NCI-H460 (cell line): ENCODE measurements at regions not wholly inside any gene's neighbourhood (a gene's known extent, or its start where the extent isn't known, plus 50 kb on each side); places are given as distances from the start of the nearest gene placed in this dataset.
"Not testable (repeated sequence)": the region's sequence is repeated elsewhere in the genome, so short reads cannot be mapped to it uniquely, and the experiment has no call there.

Experiments used
- DNase-seq: peaks from one replicate; pipeline ENCODE4 v3.0.0-alpha.2; 2016; ENCODE audit warnings: low read depth; ENCODE audit errors: extremely low read depth

GRCh38 chr5:123294544-123294943 is 128.7 kb downstream of the CEP120 start:
- DNase-seq = no peak

GRCh38 chr5:123289210-123289609 is 134.0 kb downstream of the CEP120 start:
- no peak for DNase-seq

DNA sequence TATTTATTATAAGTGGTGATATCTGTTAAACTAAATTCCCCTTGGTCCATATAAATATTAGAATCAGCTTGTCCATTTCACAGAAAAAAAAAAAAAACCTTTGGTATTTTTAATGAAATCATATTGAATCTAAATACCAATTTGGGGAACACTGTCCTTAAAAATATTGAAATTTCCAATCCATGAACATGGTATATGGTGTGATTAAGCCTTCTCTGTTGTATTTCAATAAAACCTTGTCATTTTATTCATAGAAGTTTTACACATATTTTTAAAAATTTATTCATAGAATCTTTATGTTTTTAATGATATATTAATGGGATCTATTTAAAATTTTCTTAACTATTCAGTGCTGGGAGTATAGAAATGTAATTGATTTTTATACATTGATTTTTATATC is 135.3 kb downstream of the CEP120 start:
- DNase-seq = no peak

- DNase-seq = no peak
These were observed 136.3 kb downstream of the CEP120 start for GRCh38 chr5:123286891-123287290.

DNA sequence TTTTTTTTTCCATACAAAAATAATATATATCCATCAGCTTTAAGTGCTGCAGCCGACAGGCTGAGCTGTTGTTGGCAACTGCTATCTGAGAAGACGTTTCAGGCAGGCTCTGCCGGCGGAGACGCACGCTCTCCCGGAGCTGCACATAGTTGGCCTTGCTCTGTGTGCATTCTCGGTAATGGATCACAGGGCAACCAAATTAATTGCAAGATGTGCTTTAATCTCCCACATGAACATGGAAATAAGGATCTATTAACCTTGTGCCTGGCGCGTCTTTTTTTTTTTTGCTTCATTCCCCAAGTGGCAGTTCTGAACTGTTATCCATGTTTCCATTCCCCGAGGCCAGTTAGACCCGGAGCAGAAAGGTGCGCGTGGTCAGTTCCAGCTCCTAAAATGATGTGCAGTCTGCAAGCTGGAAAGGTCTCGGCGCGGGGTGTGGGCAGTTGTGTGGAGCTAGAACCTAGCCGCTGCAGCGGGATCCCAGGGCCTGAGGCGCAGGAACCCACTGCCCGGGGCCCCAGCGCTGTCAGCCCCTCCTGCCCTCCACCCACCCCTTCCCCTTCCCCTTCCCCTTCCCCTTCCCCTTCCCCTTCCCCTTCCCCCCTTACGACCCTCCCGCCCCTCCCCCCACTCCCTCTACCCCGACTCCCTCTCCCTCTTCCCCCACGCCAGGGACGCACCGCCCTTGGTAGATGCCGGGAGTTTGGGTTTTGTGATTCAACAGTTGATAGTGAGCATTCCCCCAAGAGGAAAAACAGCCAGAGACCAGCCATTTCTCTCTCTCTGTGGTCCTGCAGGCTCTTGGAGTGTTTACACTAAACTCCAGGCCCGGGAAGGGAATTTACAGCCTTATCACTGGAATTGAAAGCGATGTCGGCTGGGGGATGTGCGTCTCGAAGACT is 137.8 kb downstream of the CEP120 start:
- DNase-seq = no peak

DNA sequence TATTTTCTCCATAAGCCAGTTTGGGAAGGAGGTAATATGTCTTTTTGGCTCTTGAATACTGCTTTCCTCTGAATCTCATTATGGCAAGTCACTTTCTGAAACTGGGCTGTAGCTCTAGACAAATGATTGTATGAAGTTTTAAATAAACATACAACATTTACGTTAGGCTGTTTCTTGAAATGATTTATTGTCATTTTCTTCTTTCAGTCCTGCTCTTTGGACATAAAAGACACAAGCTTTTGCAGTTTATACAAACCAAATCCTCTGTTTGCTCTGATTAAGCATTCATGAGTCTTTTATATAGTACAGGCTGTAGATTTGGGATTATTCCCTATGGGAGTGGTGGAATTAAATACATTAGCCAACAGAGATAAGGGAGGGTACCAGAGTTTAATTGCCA is 139.7 kb downstream of the CEP120 start:
- no peak for DNase-seq

GRCh38 chr5:123283031-123283430 is 140.2 kb downstream of the CEP120 start:
- DNase-seq = no peak

DNA sequence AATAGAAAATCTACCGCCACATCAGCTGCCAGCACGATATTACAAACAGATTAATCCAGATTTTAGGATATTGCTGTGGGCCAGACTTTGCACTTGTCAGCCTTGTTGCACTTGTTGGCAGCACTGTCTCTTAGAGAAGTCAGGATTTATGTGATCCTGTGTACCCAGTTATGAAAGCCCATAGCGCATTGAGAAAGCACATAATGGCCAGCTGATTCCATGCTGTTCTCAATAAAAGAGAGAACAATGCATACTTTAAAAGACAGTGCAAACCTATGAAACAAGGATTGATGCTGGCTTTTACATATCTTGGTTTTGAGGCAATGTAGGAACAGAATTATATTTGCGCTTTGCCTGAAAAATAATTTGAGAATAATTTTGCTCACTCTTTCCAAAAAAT is 140.8 kb downstream of the CEP120 start:
- DNase-seq = no peak

DNA sequence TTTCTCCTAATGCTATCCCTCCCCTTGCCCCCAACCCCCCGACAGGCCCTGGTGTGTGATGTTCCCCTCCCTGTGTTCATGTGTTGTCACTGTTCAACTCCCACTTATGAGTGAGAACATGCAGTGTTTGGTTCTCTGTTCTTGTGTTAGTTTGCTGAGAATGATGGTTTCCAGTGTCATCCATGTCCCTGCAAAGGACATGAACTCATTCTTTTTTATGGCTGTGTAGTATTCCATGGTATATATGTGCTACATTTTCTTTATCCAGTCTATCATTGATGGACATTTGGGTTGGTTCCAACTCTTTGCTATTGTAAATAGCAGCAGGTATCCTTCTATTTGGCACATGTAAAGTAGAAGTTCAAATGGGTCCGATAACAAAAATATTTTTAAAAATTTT is 142.3 kb downstream of the CEP120 start:
- DNase-seq = not testable (repeated sequence)

- DNase-seq = no peak
These were observed 144.1 kb downstream of the CEP120 start for GRCh38 chr5:123279136-123279535.

GRCh38 chr5:123278284-123278683 is 144.9 kb downstream of the CEP120 start:
- DNase-seq = no peak

GRCh38 chr5:123273984-123274383 is 149.2 kb downstream of the CEP120 start:
- DNase-seq = no peak

DNA sequence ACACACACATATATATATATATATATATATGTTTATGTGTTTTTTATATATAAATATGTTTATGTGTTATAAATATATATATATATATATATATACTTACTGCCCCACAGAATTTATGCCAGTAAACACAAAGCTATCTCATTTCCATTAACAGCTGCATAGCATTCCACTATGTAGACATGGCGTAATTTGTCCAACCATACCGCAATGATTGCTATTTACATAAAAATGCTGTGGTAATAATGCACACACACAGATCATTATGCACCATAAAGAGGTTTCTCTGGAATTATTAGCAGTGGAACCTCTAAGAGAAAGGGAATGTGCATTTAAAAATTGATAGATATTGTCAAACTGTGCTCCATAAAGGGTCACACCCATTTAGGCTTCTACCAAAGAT is 150.1 kb downstream of the CEP120 start:
- no peak for DNase-seq

DNA sequence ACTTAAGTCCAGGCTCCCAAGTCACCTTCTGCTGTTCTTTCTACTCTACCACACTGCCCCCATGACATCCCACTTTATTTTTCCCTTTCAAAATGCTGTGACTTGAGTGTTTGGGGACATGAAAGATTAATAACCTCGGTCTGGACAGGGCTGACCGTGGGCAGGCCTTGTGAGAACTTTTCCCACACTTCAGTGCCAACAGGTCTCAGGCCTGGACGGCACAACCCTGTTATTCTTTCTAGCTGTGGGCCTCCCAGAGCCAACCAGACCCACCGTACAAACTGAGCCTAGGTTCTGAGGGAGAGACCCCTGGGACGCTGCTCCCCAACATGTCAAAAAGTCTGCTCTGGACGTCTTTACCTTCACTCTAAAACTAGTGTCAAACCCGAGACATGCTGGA is 153.4 kb downstream of the CEP120 start:
- DNase-seq = no peak

- no peak for DNase-seq
These were observed 153.8 kb downstream of the CEP120 start for GRCh38 chr5:123269436-123269835.

GRCh38 chr5:123266365-123266764 is 156.8 kb downstream of the CEP120 start:
- DNase-seq = no peak

DNA sequence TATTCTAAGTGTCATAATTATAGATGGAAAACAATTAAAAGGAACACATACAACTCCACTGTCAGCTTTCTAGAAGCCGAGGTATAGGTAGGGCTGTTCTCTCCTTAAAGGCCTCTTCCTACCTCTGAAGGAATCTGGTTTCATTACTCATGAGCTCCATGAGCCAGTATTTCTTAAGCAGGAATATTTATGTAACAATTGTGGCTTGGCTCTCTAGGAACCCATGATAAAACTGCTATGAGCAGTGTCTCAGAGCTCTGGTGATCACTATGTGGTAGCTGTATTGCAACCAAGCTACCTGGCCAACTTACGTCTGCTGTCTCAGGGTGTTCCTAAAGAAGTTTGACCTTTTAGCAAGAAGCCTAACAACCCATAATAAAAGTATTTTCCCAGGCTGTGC is 157.7 kb downstream of the CEP120 start:
- DNase-seq = no peak

DNA sequence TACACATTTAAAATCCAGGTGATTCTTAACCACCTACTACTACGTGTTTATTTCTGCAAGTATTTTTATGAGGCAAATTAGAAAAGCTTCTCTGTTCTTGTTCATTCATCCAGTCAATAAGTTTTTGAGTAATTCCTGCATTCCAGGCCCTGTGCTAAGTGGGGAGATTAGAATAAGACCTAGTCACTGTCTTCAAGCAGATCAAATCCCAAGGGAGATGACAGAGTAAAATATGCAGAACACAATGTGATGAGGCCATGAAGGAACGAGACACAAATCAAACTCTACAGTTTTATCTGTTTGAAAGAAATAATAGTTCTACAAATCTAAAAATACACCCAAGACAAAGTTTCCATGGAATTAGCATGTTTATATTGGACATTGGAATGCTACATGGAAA is 158.8 kb downstream of the CEP120 start:
- DNase-seq = no peak

DNA sequence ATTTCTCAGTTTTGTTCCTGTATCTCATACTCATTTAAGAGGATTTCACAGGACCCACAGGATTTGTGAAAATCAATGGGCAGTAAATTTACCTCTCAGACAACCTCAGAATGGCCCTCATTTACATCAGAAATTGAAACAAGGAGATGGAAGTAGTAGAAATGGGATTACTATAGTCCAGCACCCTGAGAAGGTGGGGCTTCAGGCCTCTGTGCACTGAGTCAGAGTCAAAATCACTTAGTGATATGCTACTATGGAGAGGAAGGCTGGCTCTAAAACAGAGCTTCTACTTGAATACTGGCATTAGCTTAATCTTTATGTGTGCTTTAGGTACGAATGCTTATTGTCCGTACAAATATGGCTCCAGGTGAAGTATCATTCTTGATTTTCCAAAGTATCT is 159.3 kb downstream of the CEP120 start:
- no peak for DNase-seq

DNA sequence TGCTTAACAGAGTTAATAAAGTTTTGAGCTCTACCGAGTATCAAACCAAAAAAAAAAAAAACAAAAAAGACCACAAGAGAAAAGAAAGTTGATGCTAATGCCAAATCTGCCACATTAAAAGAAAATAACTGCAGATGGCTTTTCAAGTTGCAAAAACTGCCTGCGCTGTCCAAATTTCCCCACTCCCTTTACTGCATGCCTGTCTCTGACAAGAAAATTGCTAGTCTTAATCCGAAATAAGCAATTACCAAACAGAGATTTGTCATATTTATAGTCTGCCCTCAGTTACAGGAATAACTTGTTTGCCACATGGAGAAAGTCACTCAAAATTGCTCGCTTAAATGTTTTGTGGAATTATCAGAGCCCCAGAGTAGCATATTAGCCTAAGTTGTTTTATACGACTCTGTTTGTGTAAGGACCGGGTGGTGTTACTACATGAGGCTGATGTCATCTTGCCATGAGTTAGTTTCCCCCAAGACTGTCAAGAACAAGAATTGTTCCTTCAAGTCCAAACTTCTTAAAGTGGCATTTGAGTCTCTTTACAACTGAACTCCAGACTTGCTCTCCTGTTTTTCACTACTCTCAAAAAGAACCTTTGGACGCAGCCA is 160.9 kb downstream of the CEP120 start:
- no peak for DNase-seq

DNA sequence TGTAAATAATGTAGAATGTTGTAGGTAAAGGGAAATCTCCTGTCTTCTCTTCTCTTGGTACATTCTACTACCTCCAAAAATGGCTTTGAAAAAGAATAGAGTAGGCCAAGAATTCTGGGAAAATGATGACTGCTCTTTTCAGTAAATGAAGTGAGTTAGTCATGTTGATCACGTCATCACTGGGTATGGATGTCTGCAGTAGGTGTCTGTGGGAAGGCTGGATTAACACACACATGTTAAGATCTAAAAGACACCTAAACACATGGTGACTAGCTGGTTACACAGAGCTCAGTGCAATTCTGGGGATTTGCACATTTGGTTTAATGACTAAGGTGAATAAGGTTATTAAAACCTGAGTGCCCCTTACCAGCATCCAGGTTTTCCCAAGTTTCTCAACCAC is 161.5 kb downstream of the CEP120 start:
- peak; percentile 60 for DNase-seq

DNA sequence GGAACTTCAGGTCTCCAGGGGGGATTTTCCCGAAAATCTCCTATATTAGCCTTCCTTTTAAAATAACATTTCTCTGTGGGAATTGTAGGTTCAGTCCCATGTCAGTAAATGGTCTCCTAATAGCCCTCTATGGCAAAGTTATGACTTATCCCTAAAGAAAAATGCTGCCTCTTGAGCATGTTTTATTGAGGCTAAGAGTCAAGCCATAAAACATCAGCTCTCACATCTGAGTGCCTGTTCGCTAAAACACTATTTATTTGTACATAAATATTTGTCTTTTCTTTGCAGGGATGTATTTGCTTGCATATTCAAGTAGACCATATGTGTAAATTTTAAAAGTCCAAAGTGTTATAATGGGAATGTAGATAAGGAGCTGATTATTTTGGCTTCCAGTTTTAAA is 160.4 kb downstream of the PRDM6 start:
- DNase-seq = no peak
